PC-3 (cell line): ENCODE measurements at regions not wholly inside any gene's neighbourhood (a gene's known extent, or its start where the extent isn't known, plus 50 kb on each side); places are given as distances from the start of the nearest gene placed in this dataset.

Experiments
- ATAC-seq: fragments of 200-7000 bp; cut with Tn5 transposase; 2 replicates; pipeline ENCODE4 v1.9.1; 2020; ENCODE audit warnings: mild to moderate bottlenecking, moderate library complexity
- BruUV-seq: library from RNA; stranded (reverse); fragments of 400-500 nt; replicated peaks from 2 replicates; lab custom pipeline; 2021; lab: Mats Ljungman, UMichigan
- CTCF ChIA-PET: fragments of 300-600 bp; sonication (Branson Sonifier 250); formaldehyde crosslinking; loops from one replicate; lab custom pipeline; 2022; ENCODE audit warnings: antibody characterized with exemption; lab: Charles Lee
- POLR2A ChIA-PET: fragments of 300-600 bp; sonication (Branson Sonifier 250); formaldehyde crosslinking; loops from one replicate; lab custom pipeline; 2022; ENCODE audit warnings: antibody characterized with exemption; ENCODE audit not compliant: unreplicated experiment; lab: Charles Lee
- DNase-seq: peaks from one replicate; pipeline ENCODE4 v3.0.0-alpha.2; 2015
- H2AFZ ChIP-seq: fragments of 300-600 bp; sonication (generic); 2 replicates; pipeline ENCODE4 v1.6.0; 2016; ENCODE audit warnings: antibody characterized with exemption, low read length
- H3F3A ChIP-seq: fragments of 300-600 bp; sonication (generic); one replicate; pipeline ENCODE4 v1.6.0; 2017; ENCODE audit warnings: antibody characterized with exemption, low read length, control low read depth, mild to moderate bottlenecking; ENCODE audit not compliant: unreplicated experiment
- H3K27ac ChIP-seq: fragments of 300-600 bp; sonication (generic); 2 replicates; pipeline ENCODE4 v1.5.1; 2016; ENCODE audit warnings: mild to moderate bottlenecking, low read length
- H3K27me3 ChIP-seq: fragments of 300-600 bp; sonication (generic); 2 replicates; pipeline ENCODE4 v1.6.1; 2016; ENCODE audit warnings: low read length, mixed read lengths
- H3K36me3 ChIP-seq: fragments of 300-600 bp; sonication (generic); 2 replicates; pipeline ENCODE4 v1.6.1; 2016; ENCODE audit warnings: low read depth, mixed run types, low read length, mixed read lengths
- H3K4me1 ChIP-seq: fragments of 300-600 bp; sonication (generic); 2 replicates; pipeline ENCODE4 v1.5.1; 2016; ENCODE audit warnings: low read length; ENCODE audit not compliant: insufficient read depth
- H3K4me2 ChIP-seq: fragments of 300-600 bp; sonication (generic); 2 replicates; pipeline ENCODE4 v1.6.0; 2016; ENCODE audit warnings: low read length
- H3K4me3 ChIP-seq: fragments of 300-600 bp; sonication (generic); 2 replicates; pipeline ENCODE4 v1.5.1; 2016; ENCODE audit warnings: mild to moderate bottlenecking, low read length, mixed read lengths
- H3K79me2 ChIP-seq: fragments of 300-600 bp; sonication (generic); 2 replicates; pipeline ENCODE4 v1.6.1; 2017; ENCODE audit warnings: low read length, mixed read lengths
- H3K9ac ChIP-seq: fragments of 300-600 bp; sonication (generic); 2 replicates; pipeline ENCODE4 v1.6.0; 2016; ENCODE audit warnings: mild to moderate bottlenecking, low read length
- H3K9me2 ChIP-seq: fragments of 300-600 bp; sonication (generic); replicated peaks from 2 replicates; pipeline ENCODE4 v1.6.1; 2016; ENCODE audit warnings: mixed run types, low read length, mixed read lengths
- H3K9me3 ChIP-seq: fragments of 300-600 bp; sonication (generic); 2 replicates; pipeline ENCODE4 v1.6.1; 2016; ENCODE audit warnings: low read length, mixed read lengths
- H4K20me1 ChIP-seq: fragments of 300-600 bp; sonication (generic); 2 replicates; pipeline ENCODE4 v1.6.1; 2016; ENCODE audit warnings: low read length, mixed read lengths
- EZH2 ChIP-seq: fragments of 300-600 bp; sonication (generic); IDR thresholded peaks from one replicate; pipeline ENCODE4 v1.6.1; 2017; ENCODE audit warnings: antibody characterized with exemption, mild to moderate bottlenecking, low read length; ENCODE audit not compliant: unreplicated experiment
- EZH2phosphoT487 ChIP-seq: fragments of 300-600 bp; sonication (generic); IDR thresholded peaks from 2 replicates; pipeline ENCODE4 v1.6.1; 2018; ENCODE audit warnings: mild to moderate bottlenecking, antibody characterized with exemption, low read length, borderline replicate concordance
- intact Hi-C: fragments of 100-400 bp; cut with micrococcal nuclease; formaldehyde crosslinking; loops from 2 replicates; pipeline ENCODE4 v1.9.0; 2023
- TF ChIP-seq, protein P1 (sequence below): fragments of 300-600 bp; sonication (generic); conservative IDR thresholded peaks from 2 replicates; pipeline ENCODE4 v1.5.1; 2017; ENCODE audit warnings: antibody characterized with exemption, low read depth, mild to moderate bottlenecking, low read length

DNA sequence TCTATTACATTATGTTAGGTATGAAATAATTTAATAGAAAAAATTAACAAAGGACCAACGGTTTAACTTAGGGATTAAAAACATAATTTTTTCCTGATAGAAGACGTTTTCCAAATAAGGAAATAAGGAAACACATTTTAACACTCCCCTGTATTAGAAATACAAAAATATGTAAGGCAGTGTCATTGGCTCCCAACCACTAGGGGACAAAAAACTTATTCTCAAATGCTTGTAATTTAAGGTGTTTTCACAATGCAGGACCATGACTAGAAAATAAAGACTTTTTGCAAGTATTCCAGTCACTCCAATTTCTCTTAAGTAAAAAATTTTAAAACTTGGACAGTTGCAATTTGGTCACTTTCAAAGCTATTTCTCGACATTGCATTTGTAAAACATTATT lies 98.8 kb upstream of the ODAD2 start:
- H3F3A ChIP-seq = no peaks in the 10 kb centered on the region
- H3K9ac ChIP-seq = no peak overlapping the region
- ChIA-PET CTCF (no interaction called here), POLR2A (no interaction called here)
- no peaks in the 10 kb centered on the region for H3K9me2 ChIP-seq
- no peaks in the 10 kb centered on the region for H3K9me3 ChIP-seq
- ATAC-seq = no peak
- no peaks in the 10 kb centered on the region for H3K36me3 ChIP-seq
- no peaks in the 10 kb centered on the region for H3K27me3 ChIP-seq
- no peak overlapping the region for H2AFZ ChIP-seq
- no peaks in the 10 kb centered on the region for H3K4me1 ChIP-seq
- TF ChIP-seq EZH2 (no peak), EZH2phosphoT487 (no peak)
- TF ChIP-seq, protein P1, sequence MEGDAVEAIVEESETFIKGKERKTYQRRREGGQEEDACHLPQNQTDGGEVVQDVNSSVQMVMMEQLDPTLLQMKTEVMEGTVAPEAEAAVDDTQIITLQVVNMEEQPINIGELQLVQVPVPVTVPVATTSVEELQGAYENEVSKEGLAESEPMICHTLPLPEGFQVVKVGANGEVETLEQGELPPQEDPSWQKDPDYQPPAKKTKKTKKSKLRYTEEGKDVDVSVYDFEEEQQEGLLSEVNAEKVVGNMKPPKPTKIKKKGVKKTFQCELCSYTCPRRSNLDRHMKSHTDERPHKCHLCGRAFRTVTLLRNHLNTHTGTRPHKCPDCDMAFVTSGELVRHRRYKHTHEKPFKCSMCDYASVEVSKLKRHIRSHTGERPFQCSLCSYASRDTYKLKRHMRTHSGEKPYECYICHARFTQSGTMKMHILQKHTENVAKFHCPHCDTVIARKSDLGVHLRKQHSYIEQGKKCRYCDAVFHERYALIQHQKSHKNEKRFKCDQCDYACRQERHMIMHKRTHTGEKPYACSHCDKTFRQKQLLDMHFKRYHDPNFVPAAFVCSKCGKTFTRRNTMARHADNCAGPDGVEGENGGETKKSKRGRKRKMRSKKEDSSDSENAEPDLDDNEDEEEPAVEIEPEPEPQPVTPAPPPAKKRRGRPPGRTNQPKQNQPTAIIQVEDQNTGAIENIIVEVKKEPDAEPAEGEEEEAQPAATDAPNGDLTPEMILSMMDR = no peak; the same call in 1 of the 2 replicates
- no TSS peak for BruUV-seq
- H3K4me3 ChIP-seq = no peak overlapping the region
- no peaks in the 10 kb centered on the region for H3K79me2 ChIP-seq
- intact Hi-C loops = no loop called here
- no peak overlapping the region for H3K4me2 ChIP-seq
- H4K20me1 ChIP-seq = no peaks in the 10 kb centered on the region
- H3K27ac ChIP-seq = no peak overlapping the region
- no peak for DNase-seq

- no peaks in the 10 kb centered on the region for H3K79me2 ChIP-seq
- no peak overlapping the region for H2AFZ ChIP-seq
- H3K27me3 ChIP-seq = no peaks in the 10 kb centered on the region
- DNase-seq (no peak), ATAC-seq (no peak)
- H3F3A ChIP-seq = no peaks in the 10 kb centered on the region
- no peak overlapping the region for H3K4me2 ChIP-seq
- ChIA-PET POLR2A (no interaction called here), CTCF (no interaction called here)
- no peak overlapping the region for H3K27ac ChIP-seq
- no peaks in the 10 kb centered on the region for H3K36me3 ChIP-seq
- H3K9me2 ChIP-seq = no peaks in the 10 kb centered on the region
- TF ChIP-seq, protein P1 = no peak
- no peak for TF ChIP-seq EZH2
- peaks cover 6% of the 10 kb centered on the region; the same call in 1 of the 2 replicates for H3K4me1 ChIP-seq
- no peaks in the 10 kb centered on the region for H3K9me3 ChIP-seq
- intact Hi-C loops = no loop called here
- no TSS peak for BruUV-seq
- no peak overlapping the region for H3K4me3 ChIP-seq
- H3K9ac ChIP-seq = no peak overlapping the region
- H4K20me1 ChIP-seq = no peaks in the 10 kb centered on the region
These were observed 97.0 kb upstream of the ODAD2 start for GRCh38 chr10:28095791-28096378.

GRCh38 chr10:28094121-28094520 lies 95.2 kb upstream of the ODAD2 start:
- H2AFZ ChIP-seq = no peak overlapping the region
- H4K20me1 ChIP-seq = no peaks in the 10 kb centered on the region
- BruUV-seq = no TSS peak
- no peaks in the 10 kb centered on the region for H3K9me3 ChIP-seq
- intact Hi-C loops = no loop called here
- H3K79me2 ChIP-seq = no peaks in the 10 kb centered on the region
- no peak for TF ChIP-seq EZH2
- TF ChIP-seq, protein P1 = no peak
- no peak for TF ChIP-seq EZH2phosphoT487
- ATAC-seq = no peak
- H3K4me3 ChIP-seq = no peak overlapping the region
- no peak for DNase-seq
- H3K36me3 ChIP-seq = no peaks in the 10 kb centered on the region
- H3K4me2 ChIP-seq = no peak overlapping the region
- H3K9me2 ChIP-seq = no peaks in the 10 kb centered on the region
- CTCF ChIA-PET = no interaction called here
- no peak overlapping the region for H3K9ac ChIP-seq
- POLR2A ChIA-PET = no interaction called here
- no peaks in the 10 kb centered on the region for H3K27me3 ChIP-seq
- H3K4me1 ChIP-seq = peaks cover 14% of the 10 kb centered on the region
- H3F3A ChIP-seq = no peaks in the 10 kb centered on the region
- H3K27ac ChIP-seq = no peak overlapping the region
